ENCODE measurements at regions not wholly inside any gene's neighbourhood (a gene's known extent, or its start where the extent isn't known, plus 50 kb on each side); places are given as distances from the start of the nearest gene placed in this dataset.

- TF ChIP-seq, protein P1, sequence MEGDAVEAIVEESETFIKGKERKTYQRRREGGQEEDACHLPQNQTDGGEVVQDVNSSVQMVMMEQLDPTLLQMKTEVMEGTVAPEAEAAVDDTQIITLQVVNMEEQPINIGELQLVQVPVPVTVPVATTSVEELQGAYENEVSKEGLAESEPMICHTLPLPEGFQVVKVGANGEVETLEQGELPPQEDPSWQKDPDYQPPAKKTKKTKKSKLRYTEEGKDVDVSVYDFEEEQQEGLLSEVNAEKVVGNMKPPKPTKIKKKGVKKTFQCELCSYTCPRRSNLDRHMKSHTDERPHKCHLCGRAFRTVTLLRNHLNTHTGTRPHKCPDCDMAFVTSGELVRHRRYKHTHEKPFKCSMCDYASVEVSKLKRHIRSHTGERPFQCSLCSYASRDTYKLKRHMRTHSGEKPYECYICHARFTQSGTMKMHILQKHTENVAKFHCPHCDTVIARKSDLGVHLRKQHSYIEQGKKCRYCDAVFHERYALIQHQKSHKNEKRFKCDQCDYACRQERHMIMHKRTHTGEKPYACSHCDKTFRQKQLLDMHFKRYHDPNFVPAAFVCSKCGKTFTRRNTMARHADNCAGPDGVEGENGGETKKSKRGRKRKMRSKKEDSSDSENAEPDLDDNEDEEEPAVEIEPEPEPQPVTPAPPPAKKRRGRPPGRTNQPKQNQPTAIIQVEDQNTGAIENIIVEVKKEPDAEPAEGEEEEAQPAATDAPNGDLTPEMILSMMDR (IDR thresholded peaks at IDR 0.05; ENCODE audit: low read length), result no peak
- TF ChIP-seq EZH2 (IDR thresholded peaks at IDR 0.05; ENCODE audit: borderline replicate concordance, low read length), result no peak
Observed at GRCh38 chr11:97607291-97608000, 1217.6 kb downstream of the JRKL start.
